Naive thymus-derived CD4-positive, alpha-beta T cell (primary cell): ENCODE measurements at regions not wholly inside any gene's neighbourhood (a gene's known extent, or its start where the extent isn't known, plus 50 kb on each side); places are given as distances from the start of the nearest gene placed in this dataset.
A peak's percentile ranks its signal among the peaks of the same experiment; 100 is the strongest.

Experiments used
- ATAC-seq: fragments of 150-1000 bp; cut with Tn5 transposase; 2 replicates; pipeline ENCODE4 v1.10.0; 2021; ENCODE audit warnings: mild to moderate bottlenecking, moderate library complexity
- CTCF ChIA-PET: fragments of 350-600 bp; sonication (Branson Sonifier 250); formaldehyde crosslinking; loops from one replicate; lab custom pipeline; 2021; ENCODE audit warnings: antibody characterized with exemption; lab: Charles Lee
- POLR2A ChIA-PET: fragments of 350-600 bp; sonication (Branson Sonifier 250); formaldehyde crosslinking; loops from one replicate; lab custom pipeline; 2021; ENCODE audit warnings: antibody characterized with exemption, inconsistent platforms; lab: Charles Lee
- DNase-seq, 9 donors: peaks; one replicate each; pipeline versions ENCODE4 v3.0.0 to v3.0.0-alpha.2; 2020 to 2022; ENCODE audit warnings: mixed read lengths in 1 of 9
- H3K27ac ChIP-seq: one replicate; pipeline ENCODE4 v1.7.0; 2013; ENCODE audit warnings: mild to moderate bottlenecking, low read depth, low read length, moderate library complexity
- H3K27me3 ChIP-seq, 2 donors: one replicate each; pipeline ENCODE4 v1.7.0; 2013; ENCODE audit warnings: low read length in 2 of 2, mild to moderate bottlenecking in 2 of 2, moderate library complexity in 2 of 2; ENCODE audit not compliant: control insufficient read depth in 2 of 2, insufficient read depth in 2 of 2
- H3K36me3 ChIP-seq, 3 experiments: 1 replicate in 2 of 3; 2 replicates in 1 of 3; pipeline ENCODE4 v1.7.0; 2013; ENCODE audit warnings: low read length in 3 of 3, mild to moderate bottlenecking in 3 of 3, moderate library complexity in 1 of 3; ENCODE audit not compliant: insufficient read depth in 3 of 3, control insufficient read depth in 2 of 3
- H3K4me1 ChIP-seq, 2 donors: one replicate each; pipeline ENCODE4 v1.7.0; 2013; ENCODE audit warnings: low read length in 2 of 2, mild to moderate bottlenecking in 2 of 2, moderate library complexity in 1 of 2; ENCODE audit not compliant: control insufficient read depth in 2 of 2, insufficient read depth in 2 of 2
- H3K4me3 ChIP-seq: 2 replicates; pipeline ENCODE4 v1.7.0; 2013; ENCODE audit warnings: mild to moderate bottlenecking, low read length
- H3K9me3 ChIP-seq, 3 experiments: 1 replicate in 2 of 3; 2 replicates in 1 of 3; pipeline ENCODE4 v1.7.0; 2013; ENCODE audit warnings: low read length in 3 of 3; ENCODE audit not compliant: control insufficient read depth in 2 of 3
- H3K27ac Mint-ChIP-seq, 9 donors: one replicate each; pipeline ENCODE4 v1.8.0; 2020 to 2022; ENCODE audit warnings: mixed read lengths in 9 of 9, mild to moderate bottlenecking in 8 of 9, moderate library complexity in 5 of 9, inconsistent platforms in 2 of 9
- H3K27me3 Mint-ChIP-seq, 5 donors: one replicate each; pipeline ENCODE4 v1.8.0; 2021 to 2022; ENCODE audit warnings: mixed read lengths in 5 of 5, mild to moderate bottlenecking in 1 of 5
- H3K36me3 Mint-ChIP-seq, 5 donors: one replicate each; pipeline ENCODE4 v1.8.0; 2020 to 2022; ENCODE audit warnings: mixed read lengths in 5 of 5, mild to moderate bottlenecking in 3 of 5, inconsistent platforms in 1 of 5
- H3K4me1 Mint-ChIP-seq, 7 donors: one replicate each; pipeline ENCODE4 v1.8.0; 2020 to 2022; ENCODE audit warnings: mixed read lengths in 7 of 7, mild to moderate bottlenecking in 3 of 7, inconsistent platforms in 1 of 7
- H3K4me3 Mint-ChIP-seq, 10 donors: one replicate each; pipeline ENCODE4 v1.8.0; 2020 to 2022; ENCODE audit warnings: mild to moderate bottlenecking in 10 of 10, mixed read lengths in 10 of 10, moderate library complexity in 6 of 10, inconsistent platforms in 2 of 10
- H3K9me3 Mint-ChIP-seq, 11 donors: one replicate each; pipeline ENCODE4 v1.8.0; 2020 to 2022; ENCODE audit warnings: mixed read lengths in 11 of 11, mild to moderate bottlenecking in 4 of 11, inconsistent platforms in 1 of 11, moderate library complexity in 1 of 11
- intact Hi-C, 2 donors: fragments of 100-400 bp; cut with micrococcal nuclease; formaldehyde crosslinking; loops; one replicate each; pipeline ENCODE4 v1.15.1; 2023

DNA sequence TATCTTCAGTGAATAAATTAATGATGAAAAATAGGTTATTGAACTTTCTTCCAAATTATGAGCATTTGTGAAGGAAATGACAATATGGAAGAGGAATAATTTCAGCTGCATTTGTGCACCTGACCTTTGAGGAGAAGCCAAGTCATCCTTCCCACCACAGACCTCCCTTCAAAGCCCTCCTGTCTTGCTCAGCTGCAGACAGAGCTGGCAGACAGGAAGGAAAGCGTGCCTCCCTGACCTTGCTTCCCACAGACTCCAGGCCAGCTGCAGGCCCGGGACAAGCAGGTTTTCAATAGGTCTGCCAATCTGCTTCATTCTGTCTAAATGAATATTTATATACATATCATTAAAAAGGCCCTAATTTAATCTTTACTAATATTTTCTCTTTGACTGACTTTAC lies 152.9 kb upstream of the RBMS3 start:
- H3K4me3 ChIP-seq, result no peak overlapping the region
- no peaks in the 10 kb centered on the region for H3K27me3 ChIP-seq
- Mint-ChIP-seq H3K27me3 (peaks cover 0 to 1% (median 0%) of the 10 kb centered on the region in 5 donors), H3K9me3 (peaks cover 0 to 7% (median 0%) of the 10 kb centered on the region in 11 donors), H3K36me3 (peaks cover 0 to 3% (median 0%) of the 10 kb centered on the region in 5 donors), H3K4me3 (no peak overlapping the region), H3K27ac (no peak overlapping the region), H3K4me1 (peaks cover 0 to 4% (median 0%) of the 10 kb centered on the region in 7 donors)
- DNase-seq (no peak), ATAC-seq (no peak)
- H3K4me1 ChIP-seq, result no peaks in the 10 kb centered on the region
- ChIA-PET POLR2A (no interaction called here), CTCF (no interaction called here)
- intact Hi-C loops, result no loop called here
- no peaks in the 10 kb centered on the region for H3K9me3 ChIP-seq
- no peak overlapping the region for H3K27ac ChIP-seq
- no peaks in the 10 kb centered on the region for H3K36me3 ChIP-seq

DNA sequence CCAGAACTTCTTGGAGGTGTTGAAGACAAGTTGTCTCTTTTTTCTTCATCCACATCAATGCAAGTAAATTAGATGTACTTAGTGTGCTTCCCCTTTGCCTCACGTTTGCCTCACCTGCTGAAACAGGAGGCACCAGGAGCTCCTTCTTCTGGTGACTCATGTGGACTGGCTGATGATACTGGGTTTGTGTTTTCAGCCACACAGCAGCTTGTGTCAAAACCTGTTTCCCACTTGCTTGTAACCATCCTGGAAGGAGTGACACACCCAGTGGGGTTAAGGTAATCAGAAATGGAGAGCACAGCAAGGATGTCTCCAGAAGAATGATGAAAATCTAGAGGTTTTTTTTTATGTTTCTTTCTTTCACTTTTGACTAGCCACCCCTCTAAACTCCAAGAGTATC lies 143.3 kb upstream of the RBMS3 start:
- Histone ChIP-seq H3K4me3 (no peak overlapping the region), H3K36me3 (no peaks in the 10 kb centered on the region), H3K27me3 (no peaks in the 10 kb centered on the region), H3K9me3 (no peaks in the 10 kb centered on the region), H3K27ac (no peak overlapping the region), H3K4me1 (peaks cover 0 to 5% of the 10 kb centered on the region in 2 donors)
- Mint-ChIP-seq H3K4me1 (peaks cover 0 to 5% (median 0%) of the 10 kb centered on the region in 7 donors), H3K4me3 (no peak overlapping the region), H3K9me3 (no peaks in the 10 kb centered on the region), H3K27me3 (peaks cover 0 to 9% (median 0%) of the 10 kb centered on the region in 5 donors), H3K36me3 (no peaks in the 10 kb centered on the region), H3K27ac (no peak overlapping the region)
- CTCF ChIA-PET, result no interaction called here
- ATAC-seq, result no peak
- POLR2A ChIA-PET, result no interaction called here
- DNase-seq, result no peak
- intact Hi-C loops, result no loop called here

GRCh38 chr3:29138171-29138570 lies 142.7 kb upstream of the RBMS3 start:
- Mint-ChIP-seq H3K36me3 (no peaks in the 10 kb centered on the region), H3K4me3 (no peak overlapping the region), H3K4me1 (peaks cover 0 to 5% (median 0%) of the 10 kb centered on the region in 7 donors), H3K9me3 (no peaks in the 10 kb centered on the region), H3K27me3 (peaks cover 0 to 9% (median 0%) of the 10 kb centered on the region in 5 donors), H3K27ac (no peak overlapping the region)
- POLR2A ChIA-PET, result no interaction called here
- no peaks in the 10 kb centered on the region for H3K27me3 ChIP-seq
- DNase-seq (no peak), ATAC-seq (no peak)
- no peaks in the 10 kb centered on the region for H3K36me3 ChIP-seq
- H3K4me1 ChIP-seq, result peaks cover 0 to 5% of the 10 kb centered on the region in 2 donors
- H3K4me3 ChIP-seq, result no peak overlapping the region
- CTCF ChIA-PET, result no interaction called here
- no peaks in the 10 kb centered on the region for H3K9me3 ChIP-seq
- intact Hi-C loops, result no loop called here
- no peak overlapping the region for H3K27ac ChIP-seq

- no peak overlapping the region for H3K4me3 Mint-ChIP-seq
- Histone ChIP-seq H3K9me3 (no peaks in the 10 kb centered on the region), H3K4me3 (no peak overlapping the region), H3K27ac (no peak overlapping the region), H3K27me3 (no peaks in the 10 kb centered on the region), H3K36me3 (no peaks in the 10 kb centered on the region), H3K4me1 (peaks cover 0 to 5% of the 10 kb centered on the region in 2 donors)
- peaks cover 0 to 12% (median 4%) of the 10 kb centered on the region in 7 donors for H3K4me1 Mint-ChIP-seq
- H3K36me3 Mint-ChIP-seq, result no peaks in the 10 kb centered on the region
- peaks cover 0 to 4% (median 0%) of the 10 kb centered on the region in 5 donors for H3K27me3 Mint-ChIP-seq
- CTCF ChIA-PET, result interaction anchor here (0.6 kb wide), 1 partner anchor 280 kb away, joined by 3 read pairs; no protein-coding TSS in a partner anchor
- POLR2A ChIA-PET, result no interaction called here
- intact Hi-C loops, result no loop called here
- DNase-seq (peak in 5 of 9 donors; percentile 3 to 17 (median 6)), ATAC-seq (no peak)
- H3K9me3 Mint-ChIP-seq, result no peaks in the 10 kb centered on the region
- H3K27ac Mint-ChIP-seq, result no peak overlapping the region
These were observed 140.2 kb upstream of the RBMS3 start for GRCh38 chr3:29140666-29141065.

GRCh38 chr3:29141197-29141917 lies 139.5 kb upstream of the RBMS3 start:
- Histone ChIP-seq H3K27ac (no peak overlapping the region), H3K4me3 (no peak overlapping the region), H3K4me1 (peaks cover 0 to 5% of the 10 kb centered on the region in 2 donors), H3K9me3 (no peaks in the 10 kb centered on the region), H3K36me3 (no peaks in the 10 kb centered on the region), H3K27me3 (no peaks in the 10 kb centered on the region)
- Mint-ChIP-seq H3K4me3 (no peak overlapping the region), H3K36me3 (no peaks in the 10 kb centered on the region), H3K27me3 (peaks cover 0 to 4% (median 0%) of the 10 kb centered on the region in 5 donors), H3K4me1 (peaks cover 0 to 12% (median 4%) of the 10 kb centered on the region in 7 donors), H3K27ac (no peak overlapping the region), H3K9me3 (no peaks in the 10 kb centered on the region)
- ATAC-seq, result no peak
- CTCF ChIA-PET, result no interaction called here
- POLR2A ChIA-PET, result interaction anchor here (0.6 kb wide), 1 partner anchor 1775 kb away, joined by 5 read pairs; no protein-coding TSS in a partner anchor
- intact Hi-C loops, result no loop called here
- DNase-seq, result no peak

- Mint-ChIP-seq H3K27ac (no peak overlapping the region), H3K4me1 (peaks cover 0 to 12% (median 4%) of the 10 kb centered on the region in 7 donors), H3K9me3 (no peaks in the 10 kb centered on the region), H3K27me3 (peaks cover 0 to 4% (median 0%) of the 10 kb centered on the region in 5 donors), H3K36me3 (no peaks in the 10 kb centered on the region), H3K4me3 (no peak overlapping the region)
- Histone ChIP-seq H3K9me3 (no peaks in the 10 kb centered on the region), H3K27ac (no peak overlapping the region), H3K4me3 (no peak overlapping the region), H3K27me3 (no peaks in the 10 kb centered on the region), H3K4me1 (peaks cover 0 to 5% of the 10 kb centered on the region in 2 donors), H3K36me3 (no peaks in the 10 kb centered on the region)
- intact Hi-C loops, result no loop called here
- ATAC-seq (no peak), DNase-seq (no peak)
- ChIA-PET POLR2A (interaction anchor here (0.6 kb wide), 1 partner anchor 1776 kb away, joined by 5 read pairs; no protein-coding TSS in a partner anchor), CTCF (no interaction called here)
These were observed 139.0 kb upstream of the RBMS3 start for GRCh38 chr3:29141918-29142275.

DNA sequence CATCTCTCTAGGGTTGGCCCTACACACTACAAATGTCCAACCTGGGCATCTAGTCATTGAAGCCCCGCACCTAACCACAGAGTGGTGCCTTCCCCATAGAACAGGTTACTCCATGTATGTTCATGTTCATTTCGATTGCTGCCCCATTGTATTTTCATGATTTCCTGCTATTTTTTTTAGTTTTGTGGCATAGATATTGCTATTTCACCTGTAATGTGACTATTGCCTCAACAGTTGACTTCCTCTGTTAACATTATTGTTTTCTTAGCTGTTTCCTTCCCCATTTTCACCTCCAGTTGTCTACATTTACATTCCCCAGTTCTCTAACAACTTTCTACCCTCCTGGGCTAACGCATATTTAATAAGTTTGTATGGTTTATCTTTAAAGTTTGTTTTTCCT lies 137.7 kb upstream of the RBMS3 start:
- H3K27me3 Mint-ChIP-seq, result peaks cover 0 to 4% (median 0%) of the 10 kb centered on the region in 5 donors
- no peak for DNase-seq
- Histone ChIP-seq H3K27me3 (no peaks in the 10 kb centered on the region), H3K4me1 (peaks cover 0 to 5% of the 10 kb centered on the region in 2 donors), H3K9me3 (no peaks in the 10 kb centered on the region), H3K4me3 (no peak overlapping the region), H3K27ac (no peak overlapping the region), H3K36me3 (no peaks in the 10 kb centered on the region)
- H3K4me1 Mint-ChIP-seq, result peaks cover 0 to 7% (median 4%) of the 10 kb centered on the region in 7 donors
- intact Hi-C loops, result no loop called here
- H3K9me3 Mint-ChIP-seq, result no peaks in the 10 kb centered on the region
- no peak for ATAC-seq
- H3K4me3 Mint-ChIP-seq, result no peak overlapping the region
- POLR2A ChIA-PET, result interaction anchor here (0.9 kb wide), 1 partner anchor 20 kb away, joined by 3 read pairs; no protein-coding TSS in a partner anchor
- CTCF ChIA-PET, result no interaction called here
- H3K36me3 Mint-ChIP-seq, result no peaks in the 10 kb centered on the region
- H3K27ac Mint-ChIP-seq, result no peak overlapping the region
